ENCODE measurements at regions not wholly inside any gene's neighbourhood (a gene's known extent, or its start where the extent isn't known, plus 50 kb on each side); places are given as distances from the start of the nearest gene placed in this dataset.

GRCh38 chr11:23976841-23977271, 520.0 kb upstream of the LUZP2 start:
- TF ChIP-seq CTCF (IDR thresholded peaks at IDR 0.05; ENCODE audit: low read depth, low read length) (no peak), EZH2phosphoT487 (IDR thresholded peaks at IDR 0.05; ENCODE audit: low read depth) (no peak)
